ENCODE measurements at regions not wholly inside any gene's neighbourhood (a gene's known extent, or its start where the extent isn't known, plus 50 kb on each side); places are given as distances from the start of the nearest gene placed in this dataset.
"Not testable (repeated sequence)": the region's sequence is repeated elsewhere in the genome, so short reads cannot be mapped to it uniquely, and the experiment has no call there.

GRCh38 chr2:226185616-226186211, 613.9 kb downstream of the IRS1 start:
- peak in 1 of 2 donors; percentile 3 for DNase-seq

GRCh38 chr2:226184940-226185615, 614.5 kb downstream of the IRS1 start:
- no peak for DNase-seq

GRCh38 chr2:226184540-226184939, 615.1 kb downstream of the IRS1 start:
- no peak for DNase-seq

- peak in 1 of 2 donors; percentile 11 for DNase-seq
These were observed 616.1 kb downstream of the IRS1 start for GRCh38 chr2:226183550-226183949.

- no peak for DNase-seq
These were observed 616.6 kb downstream of the IRS1 start for GRCh38 chr2:226183033-226183432.

GRCh38 chr2:226181909-226182308, 617.7 kb downstream of the IRS1 start:
- no peak for DNase-seq

- no peak for DNase-seq
These were observed 619.2 kb downstream of the IRS1 start for GRCh38 chr2:226180281-226180884.

GRCh38 chr2:226179010-226179409, 620.6 kb downstream of the IRS1 start:
- DNase-seq: no peak

GRCh38 chr2:226176283-226176984, 623.2 kb downstream of the IRS1 start:
- no peak for DNase-seq

- DNase-seq: no peak
These were observed 625.2 kb downstream of the IRS1 start for GRCh38 chr2:226174390-226174789.

- DNase-seq: no peak
These were observed 626.7 kb downstream of the IRS1 start for GRCh38 chr2:226172939-226173338.

- no peak for DNase-seq
These were observed 627.3 kb downstream of the IRS1 start for GRCh38 chr2:226172309-226172708.

- no peak for DNase-seq
These were observed 629.7 kb downstream of the IRS1 start for GRCh38 chr2:226169751-226170581.

- DNase-seq: no peak
These were observed 631.0 kb downstream of the IRS1 start for GRCh38 chr2:226168496-226169160.

GRCh38 chr2:226164512-226164911, 635.1 kb downstream of the IRS1 start:
- DNase-seq: no peak

GRCh38 chr2:226160617-226161016, 639.0 kb downstream of the IRS1 start:
- not testable (repeated sequence) for DNase-seq

- no peak for DNase-seq
These were observed 639.6 kb downstream of the IRS1 start for GRCh38 chr2:226159875-226160479.

- no peak for DNase-seq
These were observed 640.7 kb downstream of the IRS1 start for GRCh38 chr2:226158940-226159339.

- DNase-seq: no peak
These were observed 641.4 kb downstream of the IRS1 start for GRCh38 chr2:226158229-226158628.

- no peak for DNase-seq
These were observed 644.3 kb downstream of the IRS1 start for GRCh38 chr2:226155093-226155875.

GRCh38 chr2:226154610-226155009, 645.0 kb downstream of the IRS1 start:
- no peak for DNase-seq
